ENCODE measurements at regions not wholly inside any gene's neighbourhood (a gene's known extent, or its start where the extent isn't known, plus 50 kb on each side); places are given as distances from the start of the nearest gene placed in this dataset.
A peak's percentile ranks its signal among the peaks of the same experiment; 100 is the strongest.

DNA sequence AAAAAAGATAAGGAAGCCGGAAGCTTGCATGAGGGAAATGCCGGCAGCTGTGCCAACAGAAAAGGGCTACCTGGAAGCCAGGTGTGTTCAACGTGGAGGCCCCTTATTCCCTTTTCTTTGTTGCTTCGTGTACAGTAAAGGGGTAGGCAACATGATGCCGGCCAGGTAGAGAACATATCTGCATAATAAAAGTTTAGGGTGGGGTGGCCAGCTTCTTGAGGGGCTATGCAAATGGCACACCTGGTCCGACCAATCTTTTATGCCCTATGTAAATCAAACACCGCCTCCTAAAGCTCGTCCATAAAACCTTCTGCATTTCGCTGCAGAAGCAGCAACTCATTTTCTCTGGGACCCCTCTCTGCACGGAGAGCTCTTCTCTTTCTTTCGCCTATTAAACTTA is 911.6 kb downstream of the KCNJ2 start:
- intact Hi-C loops (cut with DNase I; ENCODE audit: low total_unique reads): no loop called here
- Histone ChIP-seq H3K4me1 (no peaks in the 10 kb centered on the region), H3K9me3 (no peaks in the 10 kb centered on the region), H3K27ac (no peak overlapping the region), H3K27me3 (no peaks in the 10 kb centered on the region), H3K4me3 (no peak overlapping the region), H3K36me3 (no peaks in the 10 kb centered on the region)
- TF ChIP-seq CTCF (IDR thresholded peaks at IDR 0.05): no peak
- DNase-seq: no peak

DNA sequence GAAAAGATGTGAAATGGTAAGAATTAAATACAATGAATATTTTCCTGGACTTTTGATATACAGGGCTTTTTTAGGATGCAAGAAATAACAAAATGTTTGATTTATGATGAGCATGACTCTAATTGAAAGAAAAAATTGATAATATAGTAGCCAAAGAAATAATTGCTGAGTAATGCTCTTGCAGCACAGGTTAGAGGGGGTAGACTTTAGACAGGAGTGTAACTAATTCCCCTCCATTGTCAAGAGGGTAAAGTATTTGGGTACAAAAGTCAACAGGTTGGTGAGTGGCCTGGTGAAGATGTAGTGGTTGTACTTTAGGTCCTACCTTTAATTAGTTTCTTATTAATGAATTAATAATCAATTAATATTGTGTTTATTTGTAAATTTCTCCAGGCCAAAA is 912.3 kb downstream of the KCNJ2 start:
- Histone ChIP-seq H3K9me3 (no peaks in the 10 kb centered on the region), H3K36me3 (no peaks in the 10 kb centered on the region), H3K4me3 (no peak overlapping the region), H3K27ac (no peak overlapping the region), H3K4me1 (no peaks in the 10 kb centered on the region), H3K27me3 (no peaks in the 10 kb centered on the region)
- intact Hi-C loops (cut with DNase I; ENCODE audit: low total_unique reads): no loop called here
- TF ChIP-seq CTCF (IDR thresholded peaks at IDR 0.05): no peak
- DNase-seq: no peak

DNA sequence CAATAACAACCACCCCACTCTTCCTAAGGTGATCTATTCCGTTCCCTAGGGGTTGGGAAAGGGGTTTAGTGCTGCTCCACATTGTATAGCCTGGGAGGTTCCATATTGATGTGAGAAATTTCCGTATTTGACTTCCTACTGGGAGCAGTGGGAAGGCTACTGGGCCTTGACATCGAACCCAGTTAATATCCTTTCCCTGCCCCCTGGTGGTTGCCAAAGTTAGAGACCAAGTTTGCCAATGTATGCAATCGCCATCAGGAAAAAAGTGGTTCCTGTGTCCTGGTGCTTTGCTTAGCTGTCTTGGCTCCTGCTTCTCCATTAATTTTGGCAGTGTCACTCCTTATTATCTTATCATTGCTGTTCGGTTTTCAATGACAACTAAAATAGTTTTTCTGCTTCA is 914.9 kb downstream of the KCNJ2 start:
- Histone ChIP-seq H3K4me3 (no peak overlapping the region), H3K27me3 (no peaks in the 10 kb centered on the region), H3K27ac (no peak overlapping the region), H3K36me3 (no peaks in the 10 kb centered on the region), H3K4me1 (no peaks in the 10 kb centered on the region), H3K9me3 (no peaks in the 10 kb centered on the region)
- DNase-seq: no peak
- intact Hi-C loops (cut with DNase I; ENCODE audit: low total_unique reads): no loop called here
- peak in 1 of 2 experiments; percentile 12 for TF ChIP-seq CTCF (IDR thresholded peaks at IDR 0.05)

GRCh38 chr17:71084838-71085237 is 915.5 kb downstream of the KCNJ2 start:
- Histone ChIP-seq H3K36me3 (no peaks in the 10 kb centered on the region), H3K27me3 (no peaks in the 10 kb centered on the region), H3K4me1 (no peaks in the 10 kb centered on the region), H3K9me3 (no peaks in the 10 kb centered on the region), H3K4me3 (no peak overlapping the region), H3K27ac (no peak overlapping the region)
- no peak for DNase-seq
- intact Hi-C loops (cut with DNase I; ENCODE audit: low total_unique reads): no loop called here
- TF ChIP-seq CTCF (IDR thresholded peaks at IDR 0.05): no peak

- H3K4me1 ChIP-seq: no peaks in the 10 kb centered on the region
- DNase-seq: no peak
- no peaks in the 10 kb centered on the region for H3K36me3 ChIP-seq
- no peaks in the 10 kb centered on the region for H3K9me3 ChIP-seq
- H3K27ac ChIP-seq: no peak overlapping the region
- TF ChIP-seq CTCF (IDR thresholded peaks at IDR 0.05): peak in 1 of 2 experiments; percentile 10
- intact Hi-C loops (cut with DNase I; ENCODE audit: low total_unique reads): no loop called here
- H3K4me3 ChIP-seq: no peak overlapping the region
- H3K27me3 ChIP-seq: no peaks in the 10 kb centered on the region
These were observed 916.1 kb downstream of the KCNJ2 start for GRCh38 chr17:71085238-71086033.

All from tibial artery (tissue), 4 donors.